Esophagus squamous epithelium (tissue), 4 donors: ENCODE measurements at regions not wholly inside any gene's neighbourhood (a gene's known extent, or its start where the extent isn't known, plus 50 kb on each side); places are given as distances from the start of the nearest gene placed in this dataset.

Source experiments
- POLR2A ChIP-seq, 4 donors: fragments of 450-650 bp; IDR thresholded peaks; one replicate each; pipeline ENCODE4 v1.6.1; 2017; ENCODE audit warnings: antibody characterized with exemption in 4 of 4, mild to moderate bottlenecking in 4 of 4, moderate library complexity in 3 of 4
- TF ChIP-seq, protein P1 (sequence below), 6 experiments: fragments of 450-650 bp in 4 of 6; fragments of 200-600 bp in 2 of 6; sonication (generic) in 2 of 6; IDR thresholded peaks; one replicate each; pipeline ENCODE4 v1.5.1; 2016 to 2019; ENCODE audit warnings: antibody characterized with exemption in 6 of 6, mild to moderate bottlenecking in 4 of 6, moderate library complexity in 4 of 6

DNA sequence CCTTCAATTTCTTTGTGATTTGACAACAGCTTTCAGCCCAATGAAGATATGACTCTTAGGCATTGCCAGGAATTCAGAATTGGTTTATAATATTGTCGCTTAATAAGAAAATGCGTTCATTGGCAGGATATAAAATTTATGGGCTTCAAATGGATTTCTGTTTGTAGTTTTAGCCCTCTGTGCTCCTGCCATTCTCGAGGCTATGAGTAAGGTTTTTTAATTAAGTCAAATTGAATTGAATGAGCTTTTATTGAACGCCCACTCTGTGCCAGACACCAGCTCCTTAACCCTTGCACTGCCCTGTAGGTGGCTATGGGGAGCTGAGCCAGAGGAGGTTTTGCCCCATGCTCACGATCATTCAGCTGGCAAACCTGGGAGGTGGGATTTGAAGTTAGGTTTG, 115.1 kb downstream of the SLC25A47 start:
- TF ChIP-seq POLR2A (IDR thresholded peaks at IDR 0.05): no peak
- TF ChIP-seq, protein P1, sequence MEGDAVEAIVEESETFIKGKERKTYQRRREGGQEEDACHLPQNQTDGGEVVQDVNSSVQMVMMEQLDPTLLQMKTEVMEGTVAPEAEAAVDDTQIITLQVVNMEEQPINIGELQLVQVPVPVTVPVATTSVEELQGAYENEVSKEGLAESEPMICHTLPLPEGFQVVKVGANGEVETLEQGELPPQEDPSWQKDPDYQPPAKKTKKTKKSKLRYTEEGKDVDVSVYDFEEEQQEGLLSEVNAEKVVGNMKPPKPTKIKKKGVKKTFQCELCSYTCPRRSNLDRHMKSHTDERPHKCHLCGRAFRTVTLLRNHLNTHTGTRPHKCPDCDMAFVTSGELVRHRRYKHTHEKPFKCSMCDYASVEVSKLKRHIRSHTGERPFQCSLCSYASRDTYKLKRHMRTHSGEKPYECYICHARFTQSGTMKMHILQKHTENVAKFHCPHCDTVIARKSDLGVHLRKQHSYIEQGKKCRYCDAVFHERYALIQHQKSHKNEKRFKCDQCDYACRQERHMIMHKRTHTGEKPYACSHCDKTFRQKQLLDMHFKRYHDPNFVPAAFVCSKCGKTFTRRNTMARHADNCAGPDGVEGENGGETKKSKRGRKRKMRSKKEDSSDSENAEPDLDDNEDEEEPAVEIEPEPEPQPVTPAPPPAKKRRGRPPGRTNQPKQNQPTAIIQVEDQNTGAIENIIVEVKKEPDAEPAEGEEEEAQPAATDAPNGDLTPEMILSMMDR (IDR thresholded peaks at IDR 0.05): no peak
